ENCODE measurements at regions not wholly inside any gene's neighbourhood (a gene's known extent, or its start where the extent isn't known, plus 50 kb on each side); places are given as distances from the start of the nearest gene placed in this dataset.

- TF ChIP-seq CTCF (conservative IDR thresholded peaks at IDR 0.05; ENCODE audit: low read depth, low read length), result no peak
- DNase-seq (ENCODE audit: low read depth), result no peak
- no peak overlapping the region for H3K4me3 ChIP-seq (ENCODE audit: low read depth, low read length)
These were observed 127.7 kb downstream of the DHX35 start for GRCh38 chr20:39089797-39090196.

All from epithelial cell of proximal tubule (primary cell).